Testis (tissue), 2 donors: ENCODE measurements at regions not wholly inside any gene's neighbourhood (a gene's known extent, or its start where the extent isn't known, plus 50 kb on each side); places are given as distances from the start of the nearest gene placed in this dataset.

Source experiments
- DNase-seq: peaks from one replicate; pipeline ENCODE4 v3.0.0-alpha.2; 2019
- H3K27ac ChIP-seq, 2 donors: fragments of 200-600 bp; sonication (generic); one replicate each; pipeline ENCODE4 v1.5.1; 2019
- H3K27me3 ChIP-seq: fragments of 200-600 bp; sonication (generic); one replicate; pipeline ENCODE4 v1.5.1; 2019
- H3K36me3 ChIP-seq: fragments of 200-600 bp; sonication (generic); one replicate; pipeline ENCODE4 v1.5.1; 2017; ENCODE audit warnings: low read depth; ENCODE audit errors: missing control alignments
- H3K4me1 ChIP-seq: fragments of 200-600 bp; sonication (generic); one replicate; pipeline ENCODE4 v1.5.1; 2019
- H3K4me3 ChIP-seq, 2 donors: fragments of 200-600 bp; sonication (generic); one replicate each; pipeline ENCODE4 v1.5.1; 2017 to 2019
- H3K9me3 ChIP-seq: fragments of 200-600 bp; sonication (generic); one replicate; pipeline ENCODE4 v1.5.1; 2017
- POLR2A ChIP-seq: fragments of 450-650 bp; IDR thresholded peaks from one replicate; pipeline ENCODE4 v1.6.1; 2017; ENCODE audit warnings: antibody characterized with exemption, mild to moderate bottlenecking, moderate library complexity
- WGBS, 2 donors: methylation state at CpG; one replicate each; pipeline ENCODE4 v1.1.5; 2018; 5-methylcytosine and 5-hydroxymethylcytosine counted together
- intact Hi-C: fragments of 100-400 bp; cut with DNase I; formaldehyde crosslinking; loops from one replicate; pipeline ENCODE4 v1.15.1; 2023; ENCODE audit warnings: low total_unique reads
- TF ChIP-seq, protein P1 (sequence below), 3 experiments: fragments of 450-650 bp in 2 of 3; fragments of 200-600 bp in 1 of 3; sonication (generic) in 1 of 3; IDR thresholded peaks; one replicate each; pipeline ENCODE4 v1.5.1; 2016 to 2019; ENCODE audit warnings: antibody characterized with exemption in 3 of 3, mild to moderate bottlenecking in 2 of 3, moderate library complexity in 1 of 3

DNA sequence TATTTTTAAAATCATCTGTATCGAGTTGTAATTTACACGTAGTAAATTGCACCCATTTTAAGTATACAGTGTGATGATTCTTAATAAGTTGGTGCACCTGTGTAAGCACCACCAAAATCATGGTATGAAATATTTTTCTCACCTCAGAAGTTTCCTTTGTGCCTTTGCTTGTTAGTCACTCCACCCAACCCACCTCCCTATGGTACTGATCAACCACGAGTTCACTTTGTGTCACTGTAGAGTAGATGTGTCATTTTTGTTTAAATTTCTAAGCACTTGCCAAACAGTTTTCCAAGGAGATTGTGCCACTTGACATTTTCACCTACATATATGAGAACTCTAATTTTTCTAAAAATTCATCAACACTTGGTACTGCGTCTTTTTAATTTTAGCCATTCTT lies 806.5 kb downstream of the TLR4 start:
- Histone ChIP-seq H3K27ac (no peak overlapping the region), H3K27me3 (no peaks in the 10 kb centered on the region), H3K4me3 (no peak overlapping the region), H3K4me1 (no peaks in the 10 kb centered on the region), H3K9me3 (no peaks in the 10 kb centered on the region), H3K36me3 (no peaks in the 10 kb centered on the region)
- TF ChIP-seq, protein P1, sequence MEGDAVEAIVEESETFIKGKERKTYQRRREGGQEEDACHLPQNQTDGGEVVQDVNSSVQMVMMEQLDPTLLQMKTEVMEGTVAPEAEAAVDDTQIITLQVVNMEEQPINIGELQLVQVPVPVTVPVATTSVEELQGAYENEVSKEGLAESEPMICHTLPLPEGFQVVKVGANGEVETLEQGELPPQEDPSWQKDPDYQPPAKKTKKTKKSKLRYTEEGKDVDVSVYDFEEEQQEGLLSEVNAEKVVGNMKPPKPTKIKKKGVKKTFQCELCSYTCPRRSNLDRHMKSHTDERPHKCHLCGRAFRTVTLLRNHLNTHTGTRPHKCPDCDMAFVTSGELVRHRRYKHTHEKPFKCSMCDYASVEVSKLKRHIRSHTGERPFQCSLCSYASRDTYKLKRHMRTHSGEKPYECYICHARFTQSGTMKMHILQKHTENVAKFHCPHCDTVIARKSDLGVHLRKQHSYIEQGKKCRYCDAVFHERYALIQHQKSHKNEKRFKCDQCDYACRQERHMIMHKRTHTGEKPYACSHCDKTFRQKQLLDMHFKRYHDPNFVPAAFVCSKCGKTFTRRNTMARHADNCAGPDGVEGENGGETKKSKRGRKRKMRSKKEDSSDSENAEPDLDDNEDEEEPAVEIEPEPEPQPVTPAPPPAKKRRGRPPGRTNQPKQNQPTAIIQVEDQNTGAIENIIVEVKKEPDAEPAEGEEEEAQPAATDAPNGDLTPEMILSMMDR (IDR thresholded peaks at IDR 0.05), result no peak
- no peak for TF ChIP-seq POLR2A
- WGBS, 2 donors, result 88 to 90% methylated on average over 4 of the region's 4 CpGs
- no peak for DNase-seq
- intact Hi-C loops, result no loop called here

DNA sequence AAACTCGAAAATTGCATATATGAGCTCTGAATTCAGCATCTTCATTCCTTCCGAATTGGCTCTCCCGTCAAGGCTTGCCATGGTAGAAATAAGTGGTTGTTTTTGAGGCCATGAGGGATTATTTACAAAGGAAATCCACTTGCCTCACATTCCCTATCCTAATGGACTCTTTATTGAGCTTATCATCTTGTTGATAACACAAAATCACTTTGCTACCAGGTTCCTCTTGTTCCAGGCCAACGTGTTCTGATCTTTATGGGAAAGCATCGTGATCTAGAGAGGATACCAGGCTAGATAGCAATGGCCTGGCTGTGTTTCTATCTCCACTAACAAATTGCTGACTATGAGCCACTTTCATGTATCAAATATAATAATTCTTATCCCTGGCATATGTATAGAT lies 811.7 kb downstream of the TLR4 start:
- Histone ChIP-seq H3K4me1 (no peaks in the 10 kb centered on the region), H3K4me3 (no peak overlapping the region), H3K9me3 (no peaks in the 10 kb centered on the region), H3K36me3 (no peaks in the 10 kb centered on the region), H3K27ac (no peak overlapping the region), H3K27me3 (no peaks in the 10 kb centered on the region)
- intact Hi-C loops, result no loop called here
- 72 to 80% methylated on average over 5 of the region's 5 CpGs for WGBS, 2 donors
- DNase-seq, result no peak
- TF ChIP-seq, protein P1 (IDR thresholded peaks at IDR 0.05), result no peak
- no peak for TF ChIP-seq POLR2A

DNA sequence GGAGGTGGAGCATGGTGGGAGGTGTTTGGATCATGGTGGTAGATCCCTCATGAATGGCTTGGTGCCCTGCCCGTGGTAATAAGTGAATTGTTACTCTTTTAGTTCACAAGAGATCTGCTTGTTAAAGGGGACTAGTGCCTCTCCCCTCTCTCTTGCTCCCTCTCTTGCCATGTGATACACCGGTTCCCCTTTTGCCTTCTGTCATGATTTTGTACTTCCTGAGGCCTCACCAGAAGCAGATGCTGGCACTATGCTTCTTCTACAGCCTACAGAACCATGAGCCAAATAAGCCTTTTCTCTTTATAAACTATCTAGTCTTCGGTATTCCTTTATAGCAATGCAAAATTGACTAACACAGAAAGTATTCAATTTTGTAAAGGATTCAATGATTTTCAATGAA lies 817.1 kb downstream of the TLR4 start:
- Histone ChIP-seq H3K27ac (no peak overlapping the region), H3K27me3 (no peaks in the 10 kb centered on the region), H3K4me3 (no peak overlapping the region), H3K36me3 (no peaks in the 10 kb centered on the region), H3K9me3 (no peaks in the 10 kb centered on the region), H3K4me1 (no peaks in the 10 kb centered on the region)
- TF ChIP-seq, protein P1 (IDR thresholded peaks at IDR 0.05), result no peak
- TF ChIP-seq POLR2A, result no peak
- WGBS, 2 donors, result 80 to 86% methylated on average over 3 of the region's 3 CpGs
- no peak for DNase-seq
- intact Hi-C loops, result no loop called here

DNA sequence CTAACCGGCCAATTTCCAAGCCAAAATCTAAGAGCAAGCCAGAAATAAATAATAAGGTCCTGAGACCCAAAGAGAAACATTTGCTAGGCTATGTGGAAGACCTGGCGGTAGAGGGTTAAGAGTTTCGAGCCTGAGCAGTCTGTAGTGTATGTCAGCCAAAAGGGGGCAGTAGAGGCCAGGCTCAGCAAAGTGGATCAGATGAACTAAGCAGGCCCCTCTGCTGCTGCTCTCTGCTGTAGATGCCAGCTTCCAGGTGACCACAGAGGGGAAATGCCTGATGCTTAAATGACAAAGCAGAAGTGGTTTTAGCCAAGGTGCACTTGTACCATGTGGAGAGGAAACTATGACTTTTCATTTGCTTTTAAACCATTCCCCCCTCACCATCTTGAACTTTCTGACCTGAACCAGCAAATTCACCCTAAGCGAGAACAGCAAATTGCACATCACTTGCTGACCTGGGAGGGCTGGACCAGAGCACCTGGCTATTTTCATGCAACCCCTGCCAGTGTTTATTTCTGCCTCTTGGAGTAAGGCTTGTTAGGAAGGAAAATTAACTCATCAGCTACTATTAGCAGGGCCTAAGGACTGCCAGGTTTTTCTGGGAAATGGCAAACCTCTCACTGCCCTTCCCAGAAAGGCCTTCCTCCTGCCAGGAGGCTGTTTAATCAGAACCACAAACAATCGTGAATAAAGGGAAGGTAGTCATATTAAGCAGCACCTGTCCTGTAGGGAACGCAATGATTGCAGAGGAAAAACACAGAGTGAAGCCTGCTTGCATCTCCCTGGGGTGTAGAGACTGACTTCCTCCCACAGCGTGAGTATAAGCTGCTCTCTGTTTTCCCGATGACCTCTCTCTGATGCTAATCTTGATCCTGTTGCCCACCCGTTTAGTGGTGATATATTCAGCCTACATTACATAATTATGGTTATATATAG lies 818.2 kb downstream of the TLR4 start:
- Histone ChIP-seq H3K27me3 (no peaks in the 10 kb centered on the region), H3K36me3 (no peaks in the 10 kb centered on the region), H3K4me3 (no peak overlapping the region), H3K4me1 (no peaks in the 10 kb centered on the region), H3K27ac (no peak overlapping the region), H3K9me3 (no peaks in the 10 kb centered on the region)
- TF ChIP-seq POLR2A, result no peak
- TF ChIP-seq, protein P1 (IDR thresholded peaks at IDR 0.05), result peak in 2 of 3 experiments; percentile 27 to 55
- WGBS, 2 donors, result 52 to 56% methylated on average over 9 of the region's 9 CpGs
- peak; percentile 68 for DNase-seq
- intact Hi-C loops, result no loop called here

DNA sequence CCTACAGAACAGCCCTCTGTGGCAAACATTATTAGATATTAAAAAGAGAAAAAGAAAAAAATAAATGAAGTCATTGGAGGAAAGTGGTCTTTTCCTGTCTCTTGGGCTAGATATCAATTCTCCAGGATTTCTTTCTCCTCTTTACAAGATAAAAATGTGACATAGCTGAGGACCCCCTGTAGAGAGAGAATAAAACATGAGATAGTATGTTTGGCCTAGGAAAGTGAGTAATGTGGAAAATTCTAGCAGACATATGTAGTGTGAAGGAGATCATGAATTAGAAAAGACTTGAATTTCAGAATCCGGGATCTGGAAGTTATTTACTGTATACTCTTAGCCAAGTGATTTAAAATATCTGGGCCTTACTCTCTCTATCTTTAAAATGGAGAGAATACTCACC lies 823.1 kb downstream of the TLR4 start:
- H3K9me3 ChIP-seq, result no peaks in the 10 kb centered on the region
- 88 to 91% methylated on average over 1 of the region's 1 CpG for WGBS, 2 donors
- H3K27me3 ChIP-seq, result no peaks in the 10 kb centered on the region
- intact Hi-C loops, result no loop called here
- no peaks in the 10 kb centered on the region for H3K4me1 ChIP-seq
- TF ChIP-seq, protein P1 (IDR thresholded peaks at IDR 0.05), result no peak
- TF ChIP-seq POLR2A, result no peak
- H3K36me3 ChIP-seq, result no peaks in the 10 kb centered on the region
- no peak overlapping the region for H3K27ac ChIP-seq
- no peak overlapping the region for H3K4me3 ChIP-seq
- DNase-seq, result no peak
